Fibroblast of lung (primary cell): ENCODE measurements at regions not wholly inside any gene's neighbourhood (a gene's known extent, or its start where the extent isn't known, plus 50 kb on each side); places are given as distances from the start of the nearest gene placed in this dataset.

Source experiments
- DNase-seq, 2 donors: peaks; one replicate each; pipeline versions ENCODE4 v3.0.0 to v3.0.0-alpha.2; 2010; ENCODE audit warnings: low read depth in 2 of 2
- H2AFZ ChIP-seq: 2 replicates; pipeline ENCODE4 v1.5.1; 2012; ENCODE audit warnings: low read length, control low read depth, inconsistent platforms
- H3K27ac ChIP-seq: 2 replicates; pipeline ENCODE4 v1.5.1; 2011; ENCODE audit warnings: low read length, control low read depth; ENCODE audit not compliant: insufficient read depth
- H3K27me3 ChIP-seq: 2 replicates; pipeline ENCODE4 v1.5.1; 2011; ENCODE audit warnings: mild to moderate bottlenecking, low read length; ENCODE audit not compliant: control insufficient read depth, insufficient read depth
- H3K36me3 ChIP-seq: 2 replicates; pipeline ENCODE4 v1.5.1; 2011; ENCODE audit warnings: low read length; ENCODE audit not compliant: control insufficient read depth, insufficient read depth
- H3K4me1 ChIP-seq: 2 replicates; pipeline ENCODE4 v1.5.1; 2011; ENCODE audit warnings: low read length; ENCODE audit not compliant: control insufficient read depth, insufficient read depth; ENCODE audit errors: extremely low read depth
- H3K4me2 ChIP-seq: 2 replicates; pipeline ENCODE4 v1.5.1; 2011; ENCODE audit warnings: low read length, control low read depth; ENCODE audit not compliant: insufficient read depth; ENCODE audit errors: extremely low read depth
- H3K4me3 ChIP-seq, 4 experiments: fragments of 200-600 bp in 1 of 4; sonication (generic) in 1 of 4; replicated peaks in 1 of 4; 2 replicates each; pipeline ENCODE4 v1.5.1; 2011 to 2016; ENCODE audit warnings: low read length in 4 of 4, low read depth in 3 of 4, mild to moderate bottlenecking in 3 of 4, control low read depth in 2 of 4, inconsistent platforms in 1 of 4, mixed read lengths in 1 of 4; ENCODE audit not compliant: insufficient read depth in 1 of 4; ENCODE audit errors: control extremely low read depth in 1 of 4
- H3K79me2 ChIP-seq: 2 replicates; pipeline ENCODE4 v1.5.1; 2012; ENCODE audit warnings: mild to moderate bottlenecking, low read length, inconsistent platforms; ENCODE audit not compliant: control insufficient read depth, insufficient read depth
- H3K9ac ChIP-seq: 2 replicates; pipeline ENCODE4 v1.5.1; 2011; ENCODE audit warnings: mild to moderate bottlenecking, low read length, control low read depth; ENCODE audit not compliant: insufficient read depth
- H3K9me3 ChIP-seq: 2 replicates; pipeline ENCODE4 v1.5.1; 2012; ENCODE audit warnings: low read depth, low read length; ENCODE audit not compliant: control insufficient read depth, insufficient read depth
- H4K20me1 ChIP-seq: 2 replicates; pipeline ENCODE4 v1.5.1; 2011; ENCODE audit warnings: low read length; ENCODE audit not compliant: control insufficient read depth, insufficient read depth; ENCODE audit errors: extremely low read depth
- CTCF ChIP-seq, 2 donors: IDR thresholded peaks in 1 of 2; conservative IDR thresholded peaks in 1 of 2; 1 replicate in 1 of 2; 2 replicates in 1 of 2; pipeline ENCODE4 v1.5.1; 2011 to 2012; ENCODE audit warnings: low read length in 2 of 2, control low read depth in 1 of 2, inconsistent platforms in 1 of 2, low read depth in 1 of 2, mild to moderate bottlenecking in 1 of 2
- EZH2 ChIP-seq: IDR thresholded peaks from 2 replicates; pipeline ENCODE4 v1.5.1; 2012; ENCODE audit warnings: low read length, control low read depth, mild to moderate bottlenecking; ENCODE audit errors: missing control alignments

- no peaks in the 10 kb centered on the region for H3K4me1 ChIP-seq
- no peak overlapping the region for H3K9ac ChIP-seq
- no peaks in the 10 kb centered on the region for H4K20me1 ChIP-seq
- no peaks in the 10 kb centered on the region for H3K79me2 ChIP-seq
- no peak for DNase-seq
- H3K27ac ChIP-seq = no peak overlapping the region
- H2AFZ ChIP-seq = no peak overlapping the region
- H3K27me3 ChIP-seq = no peaks in the 10 kb centered on the region
- TF ChIP-seq CTCF (conservative IDR thresholded peaks at IDR 0.05 in 1 of 2, IDR thresholded peaks at IDR 0.05 in 1 of 2; ENCODE audit: low read depth in 1 of 2, low read length in 2 of 2) (no peak), EZH2 (no peak)
- no peak overlapping the region for H3K4me3 ChIP-seq
- no peaks in the 10 kb centered on the region for H3K36me3 ChIP-seq
- H3K9me3 ChIP-seq = no peaks in the 10 kb centered on the region
- no peak overlapping the region for H3K4me2 ChIP-seq
Observed at GRCh38 chr13:107941345-107942029, 273.8 kb downstream of the LIG4 start.

GRCh38 chr13:107937848-107938247 is 277.5 kb downstream of the LIG4 start:
- no peaks in the 10 kb centered on the region for H3K4me1 ChIP-seq
- H3K9ac ChIP-seq = no peak overlapping the region
- no peak overlapping the region for H3K4me2 ChIP-seq
- no peak overlapping the region for H3K4me3 ChIP-seq
- H3K9me3 ChIP-seq = no peaks in the 10 kb centered on the region
- H3K79me2 ChIP-seq = no peaks in the 10 kb centered on the region
- no peaks in the 10 kb centered on the region for H4K20me1 ChIP-seq
- H3K27ac ChIP-seq = no peak overlapping the region
- no peaks in the 10 kb centered on the region for H3K27me3 ChIP-seq
- no peaks in the 10 kb centered on the region for H3K36me3 ChIP-seq
- no peak for DNase-seq
- TF ChIP-seq EZH2 (no peak), CTCF (conservative IDR thresholded peaks at IDR 0.05 in 1 of 2, IDR thresholded peaks at IDR 0.05 in 1 of 2; ENCODE audit: low read depth in 1 of 2, low read length in 2 of 2) (no peak)
- H2AFZ ChIP-seq = no peak overlapping the region

- TF ChIP-seq CTCF (conservative IDR thresholded peaks at IDR 0.05 in 1 of 2, IDR thresholded peaks at IDR 0.05 in 1 of 2; ENCODE audit: low read depth in 1 of 2, low read length in 2 of 2) = no peak
- no peak for TF ChIP-seq EZH2
- no peak overlapping the region for H2AFZ ChIP-seq
- no peaks in the 10 kb centered on the region for H4K20me1 ChIP-seq
- H3K27me3 ChIP-seq = no peaks in the 10 kb centered on the region
- no peaks in the 10 kb centered on the region for H3K4me1 ChIP-seq
- no peak overlapping the region for H3K27ac ChIP-seq
- H3K9ac ChIP-seq = no peak overlapping the region
- no peaks in the 10 kb centered on the region for H3K36me3 ChIP-seq
- H3K4me3 ChIP-seq = no peak overlapping the region
- H3K9me3 ChIP-seq = no peaks in the 10 kb centered on the region
- no peaks in the 10 kb centered on the region for H3K79me2 ChIP-seq
- no peak overlapping the region for H3K4me2 ChIP-seq
- no peak for DNase-seq
Observed at GRCh38 chr13:107931056-107931455, 284.3 kb downstream of the LIG4 start.
